ENCODE measurements at regions not wholly inside any gene's neighbourhood (a gene's known extent, or its start where the extent isn't known, plus 50 kb on each side); places are given as distances from the start of the nearest gene placed in this dataset.

GRCh38 chr21:25362375-25363267, 244.7 kb downstream of the MRPL39 start:
- Histone ChIP-seq H3K9me2 (replicated peaks; ENCODE audit: insufficient read depth, low read length) (no peaks in the 10 kb centered on the region), H3K4me3 (ENCODE audit: low read length) (no peak overlapping the region), H4K20me1 (ENCODE audit: insufficient read depth, low read length) (no peaks in the 10 kb centered on the region), H3F3A (ENCODE audit: insufficient read depth, low read length) (no peaks in the 10 kb centered on the region), H3K9me3 (replicated peaks; ENCODE audit: insufficient read depth, low read length) (no peaks in the 10 kb centered on the region), H2AFZ (ENCODE audit: low read length) (no peak overlapping the region), H3K27ac (ENCODE audit: low read length) (no peak overlapping the region), H3K27me3 (replicated peaks; ENCODE audit: insufficient read depth, low read length) (no peaks in the 10 kb centered on the region), H3K4me1 (ENCODE audit: low read length) (no peaks in the 10 kb centered on the region), H3K9ac (ENCODE audit: low read length) (no peak overlapping the region), H3K36me3 (replicated peaks; ENCODE audit: insufficient read depth, low read length) (no peaks in the 10 kb centered on the region), H3K79me2 (ENCODE audit: low read length) (no peaks in the 10 kb centered on the region), H3K4me2 (ENCODE audit: low read depth, low read length) (no peak overlapping the region)
- DNase-seq = no peak
- TF ChIP-seq EZH2 (optimal IDR thresholded peaks at IDR 0.05; ENCODE audit: low read depth, low read length) (no peak), EZH2phosphoT487 (IDR thresholded peaks at IDR 0.05; ENCODE audit: low read length) (no peak), CTCF (IDR thresholded peaks at IDR 0.05; ENCODE audit: low read length) (no peak)

- H3K9me3 ChIP-seq (replicated peaks; ENCODE audit: insufficient read depth, low read length) = no peaks in the 10 kb centered on the region
- H3K36me3 ChIP-seq (replicated peaks; ENCODE audit: insufficient read depth, low read length) = no peaks in the 10 kb centered on the region
- TF ChIP-seq EZH2phosphoT487 (IDR thresholded peaks at IDR 0.05; ENCODE audit: low read length) (no peak), EZH2 (optimal IDR thresholded peaks at IDR 0.05; ENCODE audit: low read depth, low read length) (no peak), CTCF (IDR thresholded peaks at IDR 0.05; ENCODE audit: low read length) (no peak)
- no peaks in the 10 kb centered on the region for H3K4me1 ChIP-seq (ENCODE audit: low read length)
- no peaks in the 10 kb centered on the region for H4K20me1 ChIP-seq (ENCODE audit: insufficient read depth, low read length)
- no peak overlapping the region for H3K4me2 ChIP-seq (ENCODE audit: low read depth, low read length)
- H3K27me3 ChIP-seq (replicated peaks; ENCODE audit: insufficient read depth, low read length) = no peaks in the 10 kb centered on the region
- H3K9ac ChIP-seq (ENCODE audit: low read length) = no peak overlapping the region
- H3K27ac ChIP-seq (ENCODE audit: low read length) = no peak overlapping the region
- no peak overlapping the region for H3K4me3 ChIP-seq (ENCODE audit: low read length)
- no peak for DNase-seq
- no peaks in the 10 kb centered on the region for H3K9me2 ChIP-seq (replicated peaks; ENCODE audit: insufficient read depth, low read length)
- H2AFZ ChIP-seq (ENCODE audit: low read length) = no peak overlapping the region
- no peaks in the 10 kb centered on the region for H3K79me2 ChIP-seq (ENCODE audit: low read length)
- H3F3A ChIP-seq (ENCODE audit: insufficient read depth, low read length) = no peaks in the 10 kb centered on the region
Observed at GRCh38 chr21:25361765-25362164, 245.5 kb downstream of the MRPL39 start.

- H4K20me1 ChIP-seq (ENCODE audit: insufficient read depth, low read length) = no peaks in the 10 kb centered on the region
- no peaks in the 10 kb centered on the region for H3K27me3 ChIP-seq (replicated peaks; ENCODE audit: insufficient read depth, low read length)
- DNase-seq = no peak
- no peaks in the 10 kb centered on the region for H3K9me2 ChIP-seq (replicated peaks; ENCODE audit: insufficient read depth, low read length)
- no peak overlapping the region for H3K4me2 ChIP-seq (ENCODE audit: low read depth, low read length)
- H3F3A ChIP-seq (ENCODE audit: insufficient read depth, low read length) = no peaks in the 10 kb centered on the region
- no peaks in the 10 kb centered on the region for H3K36me3 ChIP-seq (replicated peaks; ENCODE audit: insufficient read depth, low read length)
- TF ChIP-seq CTCF (IDR thresholded peaks at IDR 0.05; ENCODE audit: low read length) = no peak
- no peak for TF ChIP-seq EZH2phosphoT487 (IDR thresholded peaks at IDR 0.05; ENCODE audit: low read length)
- no peak for TF ChIP-seq EZH2 (optimal IDR thresholded peaks at IDR 0.05; ENCODE audit: low read depth, low read length)
- no peak overlapping the region for H3K4me3 ChIP-seq (ENCODE audit: low read length)
- no peaks in the 10 kb centered on the region for H3K9me3 ChIP-seq (replicated peaks; ENCODE audit: insufficient read depth, low read length)
- no peaks in the 10 kb centered on the region for H3K79me2 ChIP-seq (ENCODE audit: low read length)
- H2AFZ ChIP-seq (ENCODE audit: low read length) = no peak overlapping the region
- H3K9ac ChIP-seq (ENCODE audit: low read length) = no peak overlapping the region
- H3K27ac ChIP-seq (ENCODE audit: low read length) = no peak overlapping the region
- H3K4me1 ChIP-seq (ENCODE audit: low read length) = no peaks in the 10 kb centered on the region
Observed at GRCh38 chr21:25361097-25361496, 246.2 kb downstream of the MRPL39 start.
